Heart right ventricle (tissue), 16 donors: ENCODE measurements at regions not wholly inside any gene's neighbourhood (a gene's known extent, or its start where the extent isn't known, plus 50 kb on each side); places are given as distances from the start of the nearest gene placed in this dataset.
"Not testable (repeated sequence)": the region's sequence is repeated elsewhere in the genome, so short reads cannot be mapped to it uniquely, and the experiment has no call there.

Experiments
- ATAC-seq, 8 donors: fragments of 200-7000 bp; cut with Tn5 transposase; one replicate each; pipeline ENCODE4 v1.9.1; 2020; ENCODE audit warnings: mild to moderate bottlenecking in 8 of 8, moderate library complexity in 8 of 8, moderate number of reproducible peaks in 1 of 8
- DNase-seq, 2 donors: peaks; one replicate each; pipeline ENCODE4 v3.0.0-alpha.2; 2020
- H3K27ac ChIP-seq, 10 donors: fragments of 200-600 bp; sonication (generic) in 2 of 10; one replicate each; pipeline versions ENCODE4 v1.5.0 to v1.8.0; 2020 to 2022; ENCODE audit warnings: mild to moderate bottlenecking in 3 of 10
- H3K27me3 ChIP-seq, 7 donors: fragments of 200-600 bp; one replicate each; pipeline ENCODE4 v1.8.0; 2021 to 2022; ENCODE audit warnings: mild to moderate bottlenecking in 2 of 7
- H3K36me3 ChIP-seq, 9 donors: fragments of 200-600 bp; sonication (generic) in 1 of 9; one replicate each; pipeline versions ENCODE4 v1.5.0 to v1.8.0; 2020 to 2022; ENCODE audit warnings: mild to moderate bottlenecking in 2 of 9
- H3K4me1 ChIP-seq, 9 donors: fragments of 200-600 bp; sonication (generic) in 1 of 9; one replicate each; pipeline versions ENCODE4 v1.5.0 to v1.8.0; 2020 to 2022; ENCODE audit warnings: mild to moderate bottlenecking in 4 of 9
- H3K4me3 ChIP-seq, 10 donors: fragments of 200-600 bp; sonication (generic) in 2 of 10; one replicate each; pipeline versions ENCODE4 v1.5.0 to v1.8.0; 2020 to 2022; ENCODE audit warnings: mild to moderate bottlenecking in 7 of 10, moderate library complexity in 2 of 10
- H3K9me3 ChIP-seq, 11 donors: fragments of 200-600 bp in 10 of 11; sonication (generic) in 2 of 11; one replicate each; pipeline versions ENCODE4 v1.5.0 to v1.8.0; 2013 to 2022; ENCODE audit warnings: mild to moderate bottlenecking in 2 of 11, control low read depth in 1 of 11, moderate library complexity in 1 of 11
- CTCF ChIP-seq, 9 donors: fragments of 200-600 bp; sonication (generic) in 2 of 9; IDR thresholded peaks; one replicate each; pipeline versions ENCODE4 v1.5.0 to v1.8.0; 2021 to 2022; ENCODE audit warnings: antibody characterized with exemption in 9 of 9, mild to moderate bottlenecking in 5 of 9, moderate library complexity in 1 of 9
- WGBS, 2 donors: extraction: QIAGEN DNeasy Blood & Tissue Kit; methylation state at CpG; one replicate each; pipeline ENCODE4 v1.1.7; 2013; ENCODE audit warnings: inconsistent platforms in 1 of 2; 5-methylcytosine and 5-hydroxymethylcytosine counted together
- intact Hi-C, 10 donors: fragments of 100-400 bp; cut with DNase I; formaldehyde crosslinking; loops; one replicate each; pipeline versions ENCODE4 v1.11.1 to v1.14.2; 2022
- donor health status: Arrhythmogenic right ventricular cardiomyopathy.
- donor health status: ischemic (EF 13 %, LVEDD 7.1; RV severe dilation, severe dysfunction).
- donor health status: healthy with polysubstance abuse.
- donor health status: DM: no; HTN: yes; CAD: no.
- donor health status: DM: no; HTN: no; CAD: no.
- donor health status: ischemic (EF 25% LVEDD 6.9; RV normal size, moderate dysfunction).
- donor health status: ischemic (EF 25% LVEDD 5.7; RV mildly dilated, moderate dysfunction).
- donor health status: healthy.
- donor health status: DM: yes; HTN: yes; CAD: no.
- donor health status: Ischemic cardiomyopathy.
- donor health status: ischemic (EF 35%, LVEDD 5.7; RV mildly dilated, moderate dysfunction).
- donor health status: nonischemic (EF 11% LVEDD 7.7; RV severe dilation, severe dysfunction).
- donor health status: DM: yes; HTN: yes; CAD: no.
- donor health status: PGD.
- donor health status: ischemic (EF 29% LVEDD 5.4; RV normal size, mild dysfunction).
- donor health status: nonischemic (EF 23%, LVEDD 6.1; RV moderate dilation, normal function).

DNA sequence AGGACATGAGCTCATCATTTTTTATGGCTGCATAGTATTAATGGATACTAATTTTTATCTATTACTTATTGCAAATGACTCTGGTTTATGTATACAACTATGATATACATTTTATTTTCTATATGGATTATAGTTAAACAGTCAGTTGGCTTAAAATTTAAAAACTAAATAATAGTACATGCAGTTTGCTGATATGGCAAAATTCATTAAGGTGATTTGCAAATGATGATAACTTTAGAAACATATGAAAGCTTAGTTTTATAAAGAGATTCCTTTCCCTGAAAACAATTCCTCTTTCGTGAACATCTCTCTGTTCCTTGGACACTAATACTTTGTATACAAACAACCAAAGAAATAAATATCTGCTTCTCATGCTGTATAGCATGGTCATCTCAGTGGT lies 165.5 kb upstream of the SEMA3E start:
- Histone ChIP-seq H3K36me3 (no peaks in the 10 kb centered on the region), H3K4me1 (no peaks in the 10 kb centered on the region), H3K4me3 (no peak overlapping the region), H3K9me3 (peaks cover 0 to 10% (median 0%) of the 10 kb centered on the region in 11 donors), H3K27me3 (no peaks in the 10 kb centered on the region), H3K27ac (no peak overlapping the region)
- ATAC-seq (no peak), DNase-seq (no peak)
- no peak for TF ChIP-seq CTCF (IDR thresholded peaks at IDR 0.05)
- intact Hi-C loops, result no loop called here
- WGBS, 2 donors, result 83% methylated on average over 1 of the region's 1 CpG

- WGBS, 2 donors, result 69 to 77% methylated on average over 2 of the region's 2 CpGs
- DNase-seq, H3K27ac ChIP-seq, H3K27me3 ChIP-seq, H3K9me3 ChIP-seq, ATAC-seq, H3K4me1 ChIP-seq, H3K4me3 ChIP-seq, intact Hi-C loops, H3K36me3 ChIP-seq: not testable (repeated sequence)
Measured at GRCh38 chr7:83812563-83812962, 163.6 kb upstream of the SEMA3E start.

- intact Hi-C loops, result no loop called here
- Histone ChIP-seq H3K36me3 (no peaks in the 10 kb centered on the region), H3K4me1 (no peaks in the 10 kb centered on the region), H3K27me3 (no peaks in the 10 kb centered on the region), H3K9me3 (peaks cover 0 to 10% (median 0%) of the 10 kb centered on the region in 11 donors), H3K27ac (no peak overlapping the region), H3K4me3 (no peak overlapping the region)
- ATAC-seq (no peak), DNase-seq (no peak)
- WGBS, 2 donors, result 69 to 79% methylated on average over 2 of the region's 2 CpGs
- no peak for TF ChIP-seq CTCF (IDR thresholded peaks at IDR 0.05)
Measured at GRCh38 chr7:83808982-83809381, 160.0 kb upstream of the SEMA3E start.

- 62 to 67% methylated on average over 4 of the region's 4 CpGs for WGBS, 2 donors
- Histone ChIP-seq H3K4me1 (no peaks in the 10 kb centered on the region), H3K36me3 (no peaks in the 10 kb centered on the region), H3K27me3 (no peaks in the 10 kb centered on the region), H3K9me3 (peaks cover 0 to 6% (median 0%) of the 10 kb centered on the region in 11 donors), H3K4me3 (no peak overlapping the region), H3K27ac (no peak overlapping the region)
- DNase-seq (no peak), ATAC-seq (no peak)
- intact Hi-C loops, result no loop called here
- TF ChIP-seq CTCF (IDR thresholded peaks at IDR 0.05), result no peak
Measured at GRCh38 chr7:83807774-83808173, 158.8 kb upstream of the SEMA3E start.

DNA sequence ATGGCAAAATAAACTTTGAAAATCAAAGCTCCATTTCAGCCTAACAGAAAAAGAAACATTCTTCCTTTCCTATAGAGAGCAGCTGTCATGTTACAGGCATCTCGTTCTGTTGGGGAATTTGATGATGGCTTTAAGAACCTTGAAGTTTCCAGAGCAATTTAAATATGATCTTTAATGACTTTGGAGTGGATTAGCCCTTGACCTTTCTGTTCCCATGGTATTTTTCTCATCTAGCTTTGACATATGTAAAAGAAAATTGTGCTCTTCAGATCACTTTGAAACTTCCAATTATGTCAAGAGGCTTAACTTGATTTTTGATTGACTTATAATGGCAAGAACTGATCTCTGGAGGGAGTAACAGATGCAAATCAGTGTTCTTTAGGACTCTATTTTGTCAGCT lies 157.6 kb upstream of the SEMA3E start:
- Histone ChIP-seq H3K4me1 (no peaks in the 10 kb centered on the region), H3K9me3 (peaks cover 0 to 6% (median 0%) of the 10 kb centered on the region in 11 donors), H3K27me3 (no peaks in the 10 kb centered on the region), H3K27ac (no peak overlapping the region), H3K36me3 (no peaks in the 10 kb centered on the region), H3K4me3 (no peak overlapping the region)
- TF ChIP-seq CTCF (IDR thresholded peaks at IDR 0.05), result no peak
- no peak for DNase-seq
- no peak for ATAC-seq
- WGBS, 2 donors, result 14 to 25% methylated on average over 1 of the region's 1 CpG
- intact Hi-C loops, result no loop called here
